H1 (cell line): ENCODE measurements at regions not wholly inside any gene's neighbourhood (a gene's known extent, or its start where the extent isn't known, plus 50 kb on each side); places are given as distances from the start of the nearest gene placed in this dataset.

Source experiments
- CTCF ChIA-PET: fragments of 300-600 bp; sonication (Branson Sonifier 250); formaldehyde crosslinking; loops from one replicate; lab custom pipeline; 2021; ENCODE audit not compliant: partially characterized antibody; lab: Charles Lee
- POLR2A ChIA-PET: fragments of 300-600 bp; sonication (Branson Sonifier 250); formaldehyde crosslinking; loops from one replicate; lab custom pipeline; 2021; ENCODE audit warnings: inconsistent platforms; ENCODE audit not compliant: partially characterized antibody; lab: Charles Lee
- DNase-seq, 2 experiments: peaks; one replicate each; pipeline versions ENCODE4 v3.0.0 to v3.0.0-alpha.2; 2010 to 2022; ENCODE audit warnings: low spot score in 2 of 2, low read depth in 1 of 2, mixed read lengths in 1 of 2
- FAIRE-seq: peaks from 2 replicates; lab custom pipeline; 2011; peaks lifted over from hg19 to GRCh38; lab: Jason Lieb, UNC
- H2AFZ ChIP-seq: 2 replicates; pipeline ENCODE4 v1.8.1; 2012; ENCODE audit warnings: low read length, inconsistent platforms
- H2AK5ac ChIP-seq: 2 replicates; pipeline ENCODE4 v1.6.1; 2013; ENCODE audit warnings: low read depth, low read length
- H2BK120ac ChIP-seq: replicated peaks from 2 replicates; pipeline ENCODE3; 2013; ENCODE audit warnings: low read depth, low read length, inconsistent platforms
- H2BK12ac ChIP-seq: 2 replicates; pipeline ENCODE4 v1.6.1; 2013; ENCODE audit warnings: low read depth, low read length
- H2BK15ac ChIP-seq: 2 replicates; pipeline ENCODE4 v1.6.1; 2013; ENCODE audit warnings: low read length
- H2BK20ac ChIP-seq: 2 replicates; pipeline ENCODE4 v1.6.1; 2013; ENCODE audit warnings: low read length
- H2BK5ac ChIP-seq: 2 replicates; pipeline ENCODE4 v1.6.1; 2013; ENCODE audit warnings: low read depth, low read length
- H3K14ac ChIP-seq: 2 replicates; pipeline ENCODE4 v1.6.1; 2013; ENCODE audit warnings: inconsistent platforms; ENCODE audit not compliant: insufficient read length
- H3K18ac ChIP-seq: 2 replicates; pipeline ENCODE4 v1.6.1; 2013; ENCODE audit warnings: low read length; ENCODE audit errors: extremely low read depth
- H3K23ac ChIP-seq: 2 replicates; pipeline ENCODE4 v1.6.1; 2013; ENCODE audit warnings: inconsistent platforms; ENCODE audit not compliant: insufficient read length
- H3K23me2 ChIP-seq: 2 replicates; pipeline ENCODE4 v1.6.1; 2013; ENCODE audit warnings: low read depth, low read length
- H3K27ac ChIP-seq: 2 replicates; pipeline ENCODE4 v1.6.1; 2011; ENCODE audit warnings: low read depth, low read length, inconsistent platforms
- H3K27me3 ChIP-seq, 4 experiments: replicated peaks in 1 of 4; 1 replicate in 1 of 4; 2 replicates in 3 of 4; pipeline versions ENCODE4 v1.6.1 to v1.8.1; 2011 to 2013; ENCODE audit warnings: low read length in 3 of 4, mild to moderate bottlenecking in 3 of 4, inconsistent platforms in 2 of 4, mixed read lengths in 2 of 4, moderate library complexity in 1 of 4; ENCODE audit not compliant: control insufficient read depth in 3 of 4, insufficient read depth in 3 of 4; ENCODE audit errors: extremely low read depth in 1 of 4
- H3K36me3 ChIP-seq, 4 experiments: 2 replicates each; pipeline versions ENCODE4 v1.6.1 to v1.8.1; 2011 to 2013; ENCODE audit warnings: mild to moderate bottlenecking in 4 of 4, low read length in 3 of 4, moderate library complexity in 2 of 4, control low read depth in 1 of 4, inconsistent platforms in 1 of 4; ENCODE audit not compliant: insufficient read depth in 4 of 4, control insufficient read depth in 2 of 4
- H3K4ac ChIP-seq: replicated peaks from 2 replicates; pipeline ENCODE3; 2013; ENCODE audit warnings: low read length, low read depth, mixed read lengths, inconsistent platforms; ENCODE audit not compliant: insufficient read length
- H3K4me1 ChIP-seq, 4 experiments: replicated peaks in 1 of 4; 1 replicate in 1 of 4; 2 replicates in 3 of 4; pipeline versions ENCODE4 v1.6.1 to v1.8.1; 2011 to 2013; ENCODE audit warnings: low read length in 3 of 4, inconsistent platforms in 2 of 4, mixed read lengths in 1 of 4; ENCODE audit not compliant: insufficient read depth in 4 of 4, control insufficient read depth in 3 of 4
- H3K4me2 ChIP-seq, 2 experiments: 2 replicates each; pipeline versions ENCODE4 v1.6.1 to v1.8.1; 2011 to 2013; ENCODE audit warnings: low read depth in 2 of 2, low read length in 2 of 2, control low read depth in 1 of 2, inconsistent platforms in 1 of 2, mild to moderate bottlenecking in 1 of 2; ENCODE audit not compliant: insufficient read depth in 1 of 2
- H3K4me3 ChIP-seq, 4 experiments: fragments of 200-600, 300-600 bp in 1 of 4; sonication (generic), shearing (Covaris generic), sonication (Bioruptor Twin) in 1 of 4; 2 replicates each; pipeline versions ENCODE4 v1.5.1 to v1.8.1; 2011 to 2016; ENCODE audit warnings: low read length in 4 of 4, low read depth in 3 of 4, control low read depth in 2 of 4, inconsistent platforms in 2 of 4, mild to moderate bottlenecking in 2 of 4, mixed read lengths in 1 of 4, moderate library complexity in 1 of 4; ENCODE audit not compliant: insufficient read depth in 2 of 4; ENCODE audit errors: extremely low read depth in 1 of 4
- H3K56ac ChIP-seq: replicated peaks from 2 replicates; pipeline ENCODE3; 2013; ENCODE audit warnings: low read depth, mild to moderate bottlenecking, mixed read lengths, low read length, inconsistent platforms; ENCODE audit not compliant: insufficient read length
- H3K79me1 ChIP-seq: 2 replicates; pipeline ENCODE4 v1.6.1; 2013; ENCODE audit warnings: low read depth, low read length, control low read depth
- H3K79me2 ChIP-seq, 2 experiments: 2 replicates each; pipeline versions ENCODE4 v1.6.1 to v1.8.1; 2012 to 2013; ENCODE audit warnings: low read length in 2 of 2, mild to moderate bottlenecking in 2 of 2, inconsistent platforms in 1 of 2; ENCODE audit not compliant: insufficient read depth in 2 of 2, control insufficient read depth in 1 of 2
- H3K9ac ChIP-seq, 4 experiments: replicated peaks in 1 of 4; 1 replicate in 1 of 4; 2 replicates in 3 of 4; pipeline versions ENCODE4 v1.6.1 to v1.8.1; 2011 to 2013; ENCODE audit warnings: low read depth in 3 of 4, low read length in 3 of 4, control low read depth in 2 of 4, mild to moderate bottlenecking in 2 of 4, moderate library complexity in 2 of 4, inconsistent platforms in 1 of 4; ENCODE audit errors: extremely low read depth in 1 of 4
- H3K9me3 ChIP-seq, 2 experiments: 2 replicates each; pipeline versions ENCODE4 v1.6.1 to v1.8.1; 2012 to 2013; ENCODE audit warnings: mild to moderate bottlenecking in 2 of 2, moderate library complexity in 2 of 2, control low read depth in 1 of 2, inconsistent platforms in 1 of 2, low read depth in 1 of 2, low read length in 1 of 2, mixed read lengths in 1 of 2; ENCODE audit not compliant: insufficient read depth in 2 of 2
- H4K20me1 ChIP-seq, 2 experiments: replicated peaks in 1 of 2; 2 replicates each; pipeline versions ENCODE3 to v1.8.1; 2011 to 2013; ENCODE audit warnings: inconsistent platforms in 2 of 2, low read length in 2 of 2, mild to moderate bottlenecking in 1 of 2; ENCODE audit not compliant: insufficient read depth in 2 of 2, control insufficient read depth in 1 of 2
- H4K5ac ChIP-seq: 2 replicates; pipeline ENCODE4 v1.6.1; 2013; ENCODE audit warnings: low read length, low read depth, mixed read lengths, inconsistent platforms; ENCODE audit not compliant: insufficient read length
- H4K8ac ChIP-seq: 2 replicates; pipeline ENCODE4 v1.8.0; 2013; ENCODE audit warnings: mild to moderate bottlenecking, moderate library complexity, low read length, inconsistent platforms; ENCODE audit not compliant: insufficient read depth; ENCODE audit errors: extremely low read depth
- H4K91ac ChIP-seq: replicated peaks from 2 replicates; pipeline ENCODE3; 2013; ENCODE audit warnings: low read length, mixed read lengths, inconsistent platforms; ENCODE audit not compliant: insufficient read length
- ASH2L ChIP-seq: fragments of 200-600, 300-600 bp; sonication (generic); IDR thresholded peaks from one replicate; pipeline ENCODE4 v1.7.1; 2017; ENCODE audit warnings: low read length
- CBX5 ChIP-seq: fragments of 300-800, 300-1000 bp; sonication (generic); IDR thresholded peaks from 2 replicates; pipeline ENCODE4 v1.7.1; 2016; ENCODE audit warnings: antibody characterized with exemption, low read length, low read depth
- CHD1 ChIP-seq: IDR thresholded peaks from 2 replicates; pipeline ENCODE4 v1.6.1; 2012; ENCODE audit warnings: low read depth, low read length, improper control_type of control experiment
- CREB1 ChIP-seq: IDR thresholded peaks from 2 replicates; pipeline ENCODE4 v1.6.1; 2012; ENCODE audit warnings: inconsistent platforms
- CTBP2 ChIP-seq: IDR thresholded peaks from 2 replicates; pipeline ENCODE4 v1.7.0; 2011; ENCODE audit warnings: borderline replicate concordance, mild to moderate bottlenecking, moderate library complexity, mixed read lengths, low read length; ENCODE audit not compliant: insufficient read depth, insufficient read length
- CTCF ChIP-seq, 3 experiments: IDR thresholded peaks; 1 replicate in 2 of 3; 2 replicates in 1 of 3; pipeline versions ENCODE4 v1.5.1 to v1.6.1; 2011; ENCODE audit warnings: low read length in 3 of 3, mild to moderate bottlenecking in 3 of 3, inconsistent platforms in 2 of 3, low read depth in 1 of 3, moderate library complexity in 1 of 3; ENCODE audit not compliant: insufficient read depth in 1 of 3; ENCODE audit errors: control extremely low read depth in 1 of 3
- HDAC2 ChIP-seq, 2 experiments: fragments of 300-600 bp in 1 of 2; sonication (generic) in 1 of 2; IDR thresholded peaks; 2 replicates each; pipeline ENCODE4 v1.6.1; 2011 to 2012; ENCODE audit warnings: low read depth in 2 of 2, low read length in 2 of 2, mild to moderate bottlenecking in 2 of 2, moderate library complexity in 2 of 2, borderline replicate concordance in 1 of 2, inconsistent platforms in 1 of 2
- KDM5A ChIP-seq: fragments of 200-600 bp; IDR thresholded peaks from 2 replicates; pipeline ENCODE4 v1.7.1; 2012; ENCODE audit warnings: mild to moderate bottlenecking, low read length, inconsistent platforms, mixed read lengths
- NANOG ChIP-seq: IDR thresholded peaks from 2 replicates; pipeline ENCODE4 v1.6.1; 2011; ENCODE audit warnings: low read length, low read depth, mild to moderate bottlenecking, inconsistent platforms; ENCODE audit not compliant: insufficient read depth, poor library complexity, severe bottlenecking
- SP2 ChIP-seq: IDR thresholded peaks from 2 replicates; pipeline ENCODE4 v1.6.1; 2012; ENCODE audit warnings: mild to moderate bottlenecking, low read length, inconsistent platforms
- SP4 ChIP-seq: IDR thresholded peaks from 2 replicates; pipeline ENCODE4 v1.6.1; 2012; ENCODE audit warnings: low read length, inconsistent platforms
- WGBS, 2 experiments: shearing (Covaris generic) in 1 of 2; methylation state at CpG; one replicate each; pipeline versions ENCODE4 v1.1.6 to v1.1.7; 2013 to 2015; ENCODE audit warnings: low lambda C conversion rate in 2 of 2, mixed read lengths in 2 of 2, inconsistent platforms in 1 of 2, low coverage in 1 of 2, missing lambda C conversion rate in 1 of 2; ENCODE audit not compliant: insufficient replicate concordance in 2 of 2, insufficient coverage in 1 of 2, insufficient read length in 1 of 2; ENCODE audit errors: extremely low coverage in 1 of 2, missing lambda C conversion rate in 1 of 2; 5-methylcytosine and 5-hydroxymethylcytosine counted together

GRCh38 chr18:73990258-73990657 is 157.4 kb downstream of the FBXO15 start:
- Histone ChIP-seq H3K4ac (no peak overlapping the region), H2BK15ac (no peak overlapping the region), H3K27ac (no peak overlapping the region), H3K79me1 (no peaks in the 10 kb centered on the region), H2BK5ac (no peak overlapping the region), H3K9me3 (peaks cover 2 to 11% of the 10 kb centered on the region in 2 experiments; a peak in 2 of 4 replicates), H2BK12ac (no peak overlapping the region), H3K14ac (no peak overlapping the region), H3K23me2 (no peaks in the 10 kb centered on the region), H3K36me3 (no peaks in the 10 kb centered on the region), H3K23ac (no peak overlapping the region), H3K27me3 (no peaks in the 10 kb centered on the region), H4K20me1 (no peaks in the 10 kb centered on the region), H3K79me2 (no peaks in the 10 kb centered on the region), H2BK120ac (no peak overlapping the region), H4K91ac (no peak overlapping the region), H3K4me1 (no peaks in the 10 kb centered on the region), H3K4me3 (no peak overlapping the region), H3K9ac (no peak overlapping the region), H3K56ac (no peak overlapping the region), H4K5ac (no peak overlapping the region), H3K4me2 (no peak overlapping the region), H2AK5ac (no peak overlapping the region), H3K18ac (no peak overlapping the region), H4K8ac (no peak overlapping the region), H2BK20ac (no peak overlapping the region), H2AFZ (no peak overlapping the region)
- WGBS, 2 experiments = 91% methylated on average over 6 of the region's 6 CpGs; no CpG with 5 or more reads in 1 of the 2 experiments
- no peak for FAIRE-seq
- ChIA-PET POLR2A (no interaction called here), CTCF (interaction anchor here (2.4 kb wide), 1 partner anchor 10 kb away, joined by 10 read pairs; no protein-coding TSS in a partner anchor)
- DNase-seq = no peak
- no peak for TF ChIP-seq CTBP2
- no peak for TF ChIP-seq SP4
- no peak for TF ChIP-seq CHD1
- TF ChIP-seq HDAC2 (IDR thresholded peaks at IDR 0.05; ENCODE audit: borderline replicate concordance in 1 of 2, low read depth in 2 of 2, low read length in 2 of 2) = no peak
- no peak for TF ChIP-seq CBX5
- TF ChIP-seq CTCF (IDR thresholded peaks at IDR 0.05; ENCODE audit: control extremely low read depth in 1 of 3, insufficient read depth in 1 of 3, low read depth in 1 of 3, low read length in 3 of 3) = no peak
- no peak for TF ChIP-seq CREB1
- no peak for TF ChIP-seq ASH2L
- TF ChIP-seq NANOG = no peak
- TF ChIP-seq SP2 = no peak
- TF ChIP-seq KDM5A = no peak
